ENCODE measurements at regions not wholly inside any gene's neighbourhood (a gene's known extent, or its start where the extent isn't known, plus 50 kb on each side); places are given as distances from the start of the nearest gene placed in this dataset.

- TF ChIP-seq ZNF274 (IDR thresholded peaks at IDR 0.05; ENCODE audit: low read depth, low read length) (no peak), SUZ12 (IDR thresholded peaks at IDR 0.05; ENCODE audit: extremely low read depth, insufficient read depth, insufficient read length) (no peak), YY1 (IDR thresholded peaks at IDR 0.05; ENCODE audit: insufficient read depth, insufficient read length) (no peak)
These were observed 276.9 kb downstream of the MYCN start for GRCh38 chr2:16217291-16217690.
